ENCODE measurements at regions not wholly inside any gene's neighbourhood (a gene's known extent, or its start where the extent isn't known, plus 50 kb on each side); places are given as distances from the start of the nearest gene placed in this dataset.
A peak's percentile ranks its signal among the peaks of the same experiment; 100 is the strongest.

DNA sequence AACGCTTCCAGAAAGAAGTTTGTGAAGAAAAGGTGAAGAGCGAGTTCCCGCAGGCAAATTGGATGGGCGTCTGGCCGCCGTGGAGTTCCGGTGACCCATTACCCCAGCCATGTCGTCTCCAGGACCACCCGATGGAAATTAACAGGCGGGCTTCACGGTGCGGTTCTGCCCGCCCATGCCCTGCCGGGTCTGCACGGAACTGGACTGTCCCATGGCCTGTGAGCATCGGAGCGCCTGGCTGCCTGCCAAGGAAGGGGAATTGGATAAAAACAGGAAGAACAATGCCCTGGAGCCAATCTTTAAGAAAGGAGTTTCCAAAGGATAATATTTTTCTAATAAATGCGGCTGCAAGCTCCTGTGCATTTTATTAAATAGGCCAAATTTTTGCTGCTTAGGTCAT lies 319.8 kb upstream of the SLC7A11 start:
- no peak for DNase-seq (ENCODE audit: low spot score)

DNA sequence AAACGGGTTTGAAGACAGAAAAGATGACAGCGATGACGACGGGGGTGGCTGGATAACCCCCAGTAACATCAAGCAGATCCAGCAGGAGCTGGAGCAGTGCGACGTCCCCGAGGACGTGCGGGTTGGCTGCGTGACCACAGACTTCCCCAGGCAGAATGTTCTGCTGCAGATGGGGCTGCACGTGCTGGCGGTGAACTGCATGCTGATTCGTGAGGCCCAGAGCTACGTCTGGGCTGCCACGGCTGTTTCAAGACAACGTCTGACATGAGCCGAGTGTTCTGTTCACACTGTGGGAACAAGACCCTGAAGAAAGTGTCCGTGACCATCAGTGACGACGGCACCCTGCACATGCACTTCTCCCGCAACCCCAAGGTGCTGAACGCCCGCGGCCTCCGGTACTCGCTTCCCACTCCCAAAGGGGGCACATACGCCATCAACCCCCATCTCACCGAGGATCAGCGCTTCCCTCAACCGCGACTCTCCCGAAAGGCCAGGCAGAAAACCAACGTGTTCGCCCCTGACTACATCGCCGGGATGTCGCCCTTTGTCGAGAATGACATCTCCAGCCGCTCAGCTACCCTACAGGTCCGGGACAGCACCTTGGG lies 319.2 kb upstream of the SLC7A11 start:
- DNase-seq (ENCODE audit: low spot score) = no peak

DNA sequence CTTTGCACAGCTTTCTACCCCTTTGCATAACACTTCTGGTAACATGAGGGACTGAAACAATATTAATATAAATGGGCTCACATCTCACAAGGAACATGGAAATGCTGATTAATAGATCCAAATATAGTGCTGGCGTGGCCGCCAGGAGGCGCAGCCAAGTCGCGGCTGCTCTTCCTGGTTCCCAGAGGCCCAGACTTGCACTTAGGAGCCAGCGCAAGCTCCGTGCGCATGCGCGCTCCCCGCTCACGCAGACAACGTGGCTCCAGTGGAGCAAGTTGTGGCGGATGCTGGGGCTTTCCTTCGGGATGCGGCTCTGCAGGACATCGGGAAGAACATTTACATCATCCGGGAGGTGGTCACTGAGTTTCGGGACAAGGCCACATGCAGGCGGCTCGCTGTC lies 318.3 kb upstream of the SLC7A11 start:
- DNase-seq (ENCODE audit: low spot score) = no peak

DNA sequence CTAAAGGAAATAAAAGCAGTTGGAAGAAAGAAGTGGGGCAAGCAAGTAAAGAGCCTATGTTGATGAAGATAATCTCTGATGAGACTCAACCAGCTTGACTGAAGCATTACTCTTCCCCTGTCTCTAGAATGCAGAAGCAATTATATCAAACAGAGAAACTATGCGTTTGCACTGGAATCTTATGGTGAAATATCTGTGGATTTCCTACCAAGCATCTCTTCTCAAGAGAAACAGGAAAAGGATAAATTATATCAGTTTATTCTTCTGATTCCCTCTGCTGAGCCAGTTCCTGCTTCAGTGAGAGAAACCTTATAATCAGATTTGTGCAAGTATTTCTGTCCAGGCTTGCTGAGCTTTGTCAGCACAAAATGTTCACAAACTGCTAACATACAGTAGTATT lies 316.7 kb upstream of the SLC7A11 start:
- no peak for DNase-seq (ENCODE audit: low spot score)

DNA sequence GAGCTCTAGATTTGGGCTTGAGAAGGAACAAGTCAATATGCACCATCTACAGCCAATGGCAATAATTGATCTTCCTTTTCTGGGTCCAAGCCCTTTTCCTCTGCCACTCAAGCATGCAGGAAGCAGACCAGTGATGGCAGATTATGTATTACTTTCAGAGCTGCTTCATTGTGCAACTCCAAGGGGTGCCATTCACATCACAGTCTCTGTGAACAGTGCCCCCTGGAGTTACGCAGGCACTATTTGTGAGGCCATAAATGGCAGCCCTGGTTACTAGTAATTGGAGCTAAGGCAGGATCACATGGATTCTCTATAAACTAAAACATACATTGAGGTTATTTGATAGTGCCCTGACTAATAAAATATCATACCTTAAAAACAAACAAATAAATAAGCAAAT lies 313.4 kb upstream of the SLC7A11 start:
- no peak for DNase-seq (ENCODE audit: low spot score)

DNA sequence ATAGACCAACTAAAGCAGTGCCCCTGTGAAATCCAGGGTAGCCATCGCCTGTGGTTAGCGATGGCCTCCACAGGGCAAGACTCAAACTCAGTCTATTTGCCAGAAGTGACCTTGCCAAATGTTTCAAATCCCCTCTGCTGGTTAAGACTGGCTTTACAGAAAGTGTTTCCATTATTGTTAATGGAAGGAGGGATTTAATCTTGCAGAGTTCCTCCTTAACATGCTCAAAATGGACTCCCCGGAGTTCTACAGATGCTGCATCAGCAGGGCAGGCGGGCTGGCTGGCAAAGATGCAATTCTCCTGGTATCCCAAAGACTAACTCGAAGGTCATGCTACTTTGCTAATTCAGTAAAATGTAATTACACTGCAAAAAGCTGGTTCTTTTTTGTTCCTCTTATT lies 313.0 kb upstream of the SLC7A11 start:
- no peak for DNase-seq (ENCODE audit: low spot score)

DNA sequence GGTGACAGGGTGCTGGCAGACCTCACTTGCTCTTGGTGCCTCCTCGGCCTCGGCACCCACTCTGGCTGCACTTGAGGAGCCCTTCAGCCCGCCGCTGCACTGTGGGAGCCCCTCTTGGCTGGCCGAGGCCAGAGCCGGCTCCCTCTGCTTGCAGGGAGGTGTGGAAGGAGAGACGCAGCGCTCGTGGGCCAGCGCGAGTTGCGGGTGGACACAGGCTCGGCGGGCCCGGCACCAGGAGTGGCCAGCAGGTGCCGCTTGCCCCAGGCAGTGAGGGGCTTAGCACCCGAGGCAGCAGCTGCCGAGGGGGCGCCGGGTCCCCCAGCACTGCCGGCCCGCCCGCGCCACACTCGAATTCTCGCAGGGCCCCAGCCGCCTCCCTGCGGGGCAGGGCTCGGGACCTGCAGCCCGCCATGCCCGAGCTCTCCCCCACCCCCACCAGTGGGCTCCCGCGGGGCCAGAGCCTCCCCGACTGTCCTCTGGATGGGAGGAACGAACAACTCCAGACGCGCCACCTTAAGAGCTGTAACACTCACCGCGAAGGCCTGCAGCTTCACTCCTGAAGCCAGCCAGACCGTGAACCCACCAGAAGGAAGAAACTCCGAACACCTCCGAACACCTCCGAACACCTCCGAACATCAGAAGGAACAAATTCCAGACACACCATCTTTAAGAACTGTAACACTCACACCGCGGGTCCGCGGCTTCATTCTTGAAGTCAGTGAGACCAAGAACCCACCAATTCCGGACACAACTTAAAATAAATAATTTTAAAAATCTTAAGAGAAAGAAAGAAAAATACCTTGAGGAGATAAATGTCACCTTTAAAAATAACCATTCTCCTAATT lies 311.1 kb upstream of the SLC7A11 start:
- no peak for DNase-seq (ENCODE audit: low spot score)

DNA sequence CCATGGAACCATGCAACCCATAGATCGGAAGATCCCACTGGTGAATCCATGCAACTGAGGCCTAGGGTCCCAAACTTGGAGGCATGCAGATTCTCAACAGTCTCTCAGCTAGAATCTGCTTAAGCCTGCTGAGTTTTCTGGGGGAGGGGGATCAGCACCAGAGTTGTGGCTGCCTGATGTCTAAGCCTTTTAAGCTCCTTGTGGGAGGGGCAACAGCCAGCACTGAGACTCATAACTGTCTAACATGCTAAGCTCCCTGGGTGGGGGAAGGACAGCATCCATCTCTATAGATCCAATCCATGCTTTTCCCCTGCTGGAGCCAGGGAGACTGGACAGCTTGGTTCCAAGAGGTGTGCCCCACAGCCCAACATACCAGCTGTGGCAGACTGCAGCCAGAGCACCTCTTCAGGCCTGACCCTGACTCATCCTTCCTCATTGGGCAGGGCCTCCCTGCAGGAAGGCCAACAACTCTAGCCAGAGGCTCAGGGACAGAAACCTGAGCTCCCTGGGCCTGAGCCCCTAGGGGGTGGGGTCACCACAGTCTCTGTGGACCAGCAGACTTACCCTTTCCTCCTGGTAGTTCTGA lies 300.1 kb upstream of the SLC7A11 start:
- DNase-seq (ENCODE audit: low spot score) = no peak

DNA sequence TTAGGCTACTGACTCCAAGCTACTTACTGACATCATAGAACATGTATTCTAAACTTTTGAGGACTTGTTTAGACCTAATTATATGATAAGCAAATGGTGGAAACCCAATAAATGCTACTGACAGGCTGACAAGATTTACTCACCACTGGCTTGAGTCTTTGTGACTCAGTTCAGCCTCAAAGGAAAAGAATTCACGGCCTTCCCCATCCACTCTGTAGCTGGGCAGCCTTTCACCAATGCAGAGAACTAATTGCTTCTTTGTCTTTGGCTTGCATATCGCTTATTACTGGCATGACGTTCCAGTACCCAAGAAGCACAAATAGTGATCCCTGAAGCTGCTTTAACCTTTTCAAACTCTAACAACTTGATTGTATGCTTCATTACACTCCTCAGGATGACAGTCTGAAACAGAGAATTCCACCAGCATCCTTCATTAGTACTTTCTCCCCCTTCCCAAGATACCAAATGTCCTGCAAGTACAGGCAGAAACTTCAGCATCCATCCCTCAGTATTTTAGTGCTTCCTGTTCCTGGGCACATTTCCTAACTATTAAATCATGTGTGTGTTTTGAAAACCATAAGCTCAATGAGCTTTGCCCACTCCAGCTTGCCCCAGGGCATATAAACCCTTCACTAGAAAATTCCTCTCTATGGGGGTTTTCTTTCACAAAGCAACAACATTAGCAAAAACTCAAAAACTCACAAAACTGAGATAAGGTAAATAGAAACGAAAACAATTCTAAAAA lies 298.1 kb upstream of the SLC7A11 start:
- no peak for DNase-seq (ENCODE audit: low spot score)

DNA sequence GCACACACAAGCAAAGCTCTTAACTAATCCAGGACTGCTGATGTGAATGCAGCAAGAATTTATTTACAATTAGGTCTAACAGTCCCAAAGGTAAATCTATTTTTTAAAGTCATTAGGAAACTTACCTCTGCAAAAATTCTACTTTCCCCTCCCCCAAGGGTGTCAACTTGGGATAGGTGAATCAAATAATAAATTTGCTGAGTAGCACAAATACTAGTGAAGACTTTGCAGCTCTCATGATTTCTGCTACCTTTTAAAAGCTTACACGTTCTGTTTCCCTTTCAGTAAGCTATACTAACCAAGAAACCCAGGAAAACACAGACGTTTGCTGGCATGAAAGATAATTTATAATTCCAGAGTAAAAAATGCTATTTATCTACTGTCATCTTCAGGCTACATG lies 296.6 kb upstream of the SLC7A11 start:
- DNase-seq (ENCODE audit: low spot score) = no peak

DNA sequence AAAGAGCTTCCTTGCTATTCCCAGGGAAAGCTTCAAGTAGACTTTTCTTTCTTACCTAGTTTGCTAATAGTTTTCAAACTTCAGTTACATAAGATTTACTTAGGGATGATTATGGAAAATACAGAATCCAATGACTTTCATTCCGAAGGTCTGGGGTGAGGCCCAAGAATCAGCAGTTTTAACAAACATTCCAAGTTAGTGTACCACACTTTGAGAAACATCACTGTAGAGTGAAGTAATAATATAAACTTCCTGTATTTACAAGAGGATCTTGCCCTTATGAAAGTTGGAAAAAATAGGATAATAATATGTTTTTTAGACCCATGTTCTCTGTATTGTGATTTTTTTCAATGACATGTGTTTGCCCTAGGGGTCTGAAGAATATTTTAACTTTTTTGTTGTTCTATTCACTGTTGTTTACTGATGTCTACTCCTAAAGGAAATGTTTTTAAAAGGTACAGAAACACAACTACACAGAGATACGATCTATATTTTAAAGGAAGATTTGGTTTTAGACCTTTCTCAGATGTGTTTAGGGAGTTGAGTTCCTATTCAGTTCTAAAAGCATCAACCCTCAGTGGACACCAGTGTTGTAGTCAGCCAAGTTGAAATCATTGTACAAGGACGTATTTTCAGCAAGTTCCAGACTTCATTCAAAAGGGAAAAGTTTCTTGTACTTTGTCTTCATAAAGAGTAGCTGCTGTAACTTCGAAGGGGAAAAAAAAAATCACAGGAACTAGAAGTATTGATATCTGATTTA lies 295.8 kb upstream of the SLC7A11 start:
- no peak for DNase-seq (ENCODE audit: low spot score)

DNA sequence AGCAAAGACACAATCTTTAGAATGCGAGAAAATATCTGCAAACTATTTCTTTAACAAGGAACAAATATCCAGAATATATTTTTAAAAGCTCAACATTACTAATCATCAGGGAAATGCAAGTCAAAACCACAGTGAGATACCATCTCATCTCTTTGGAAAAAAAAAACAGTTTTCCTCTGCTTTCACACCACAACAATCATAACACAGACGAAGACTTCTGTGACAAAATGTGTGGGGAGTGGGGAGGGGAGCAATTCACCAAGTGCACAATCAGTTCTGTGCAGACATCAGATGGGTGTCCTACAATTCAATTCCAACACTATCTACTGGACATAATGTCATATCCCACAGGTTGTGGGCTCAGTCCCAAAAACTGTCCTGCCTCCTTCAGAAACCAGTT lies 293.2 kb upstream of the SLC7A11 start:
- DNase-seq (ENCODE audit: low spot score) = no peak

DNA sequence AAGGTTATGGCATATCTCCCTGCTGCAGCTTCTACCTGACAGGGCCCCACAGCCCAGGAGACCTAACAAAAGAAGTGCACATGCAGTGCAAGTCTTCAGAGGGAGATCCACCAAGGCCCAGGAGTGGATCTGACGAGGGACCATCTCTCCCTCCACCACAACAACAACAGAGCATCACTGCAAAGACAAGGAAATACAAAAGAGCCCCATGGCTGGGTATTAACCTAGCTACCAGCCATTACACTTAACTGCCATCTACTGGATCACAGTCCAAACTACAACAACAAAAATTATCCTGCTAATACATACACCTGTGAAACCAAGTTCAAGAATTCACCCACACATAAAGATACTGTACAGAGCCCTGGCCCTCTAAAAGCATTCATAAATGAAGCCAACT lies 280.2 kb upstream of the SLC7A11 start:
- peak; percentile 22 for DNase-seq (ENCODE audit: low spot score)

DNA sequence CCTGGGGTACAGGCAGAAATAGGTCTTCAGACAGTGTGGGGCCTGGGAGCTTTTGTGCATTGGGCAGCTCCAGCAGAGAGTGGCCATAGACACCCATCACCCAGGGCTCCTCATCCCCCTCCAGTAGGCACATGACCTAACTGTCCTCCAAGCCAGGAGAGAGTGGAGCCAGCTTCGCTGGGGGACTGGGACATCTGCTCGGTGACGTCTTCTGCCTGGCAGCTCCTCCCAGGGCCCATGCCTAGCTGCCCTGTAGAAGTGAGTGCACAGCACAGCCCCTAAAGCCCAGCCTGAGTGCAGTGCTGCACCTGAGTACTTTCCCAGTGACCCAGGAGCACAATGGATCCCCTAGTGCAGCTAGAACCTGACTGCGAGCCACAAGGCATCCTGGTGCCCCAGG lies 279.7 kb upstream of the SLC7A11 start:
- DNase-seq (ENCODE audit: low spot score) = no peak

DNA sequence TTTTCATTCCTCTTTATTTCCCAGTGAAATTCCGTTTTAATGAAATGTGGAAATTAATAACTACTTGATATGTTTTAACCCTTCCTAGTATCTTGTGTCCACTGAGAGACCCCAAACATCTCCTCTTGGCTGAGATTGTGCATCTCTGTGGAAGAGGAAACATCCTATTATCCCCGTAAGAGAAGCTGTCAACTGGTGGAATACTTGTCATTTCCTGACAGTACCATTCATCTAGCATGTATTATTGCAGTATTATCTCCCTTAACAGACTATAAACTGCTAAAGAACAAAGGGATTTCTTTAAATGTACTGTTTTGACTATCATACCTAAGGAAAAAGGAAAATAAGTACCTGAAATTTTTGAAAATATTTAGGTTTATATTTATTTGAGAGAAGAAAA lies 277.3 kb upstream of the SLC7A11 start:
- no peak for DNase-seq (ENCODE audit: low spot score)

DNA sequence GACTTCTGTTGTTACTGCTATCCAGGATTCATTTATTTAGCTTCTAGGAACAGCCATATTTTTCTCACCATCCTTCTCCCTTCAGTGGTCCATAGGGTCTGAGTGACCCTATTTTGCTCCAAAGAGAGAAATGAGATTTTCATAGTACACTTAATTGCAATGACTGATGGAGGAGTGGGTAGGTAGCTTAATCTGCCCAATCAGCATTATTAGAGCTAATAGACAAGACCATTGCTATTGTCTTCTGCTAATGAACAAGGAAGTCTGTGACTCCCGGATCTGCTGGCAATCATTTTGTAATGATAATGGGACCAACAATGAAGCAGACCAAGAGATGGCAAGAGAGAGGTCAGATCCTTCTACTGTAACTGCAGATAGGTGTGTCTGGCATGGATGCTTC lies 271.4 kb upstream of the SLC7A11 start:
- no peak for DNase-seq (ENCODE audit: low spot score)

DNA sequence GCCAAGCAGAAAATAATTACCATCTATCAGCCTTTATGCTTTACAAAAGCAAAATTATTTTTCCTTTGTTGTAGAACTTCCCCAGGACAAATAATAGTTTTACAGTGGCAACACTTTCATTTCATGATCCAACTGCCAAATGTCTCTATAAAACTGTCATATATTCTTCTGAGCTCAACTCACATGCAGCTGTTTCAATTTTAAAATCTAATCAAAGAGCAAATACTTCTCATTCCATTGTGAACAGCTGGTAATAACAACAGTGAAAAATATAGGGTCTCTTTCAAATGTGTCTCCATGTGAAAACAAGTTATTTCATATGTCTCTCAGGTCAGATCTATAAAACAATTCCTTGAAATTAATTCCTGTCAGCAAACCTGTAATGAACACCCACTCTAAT lies 270.6 kb upstream of the SLC7A11 start:
- no peak for DNase-seq (ENCODE audit: low spot score)

DNA sequence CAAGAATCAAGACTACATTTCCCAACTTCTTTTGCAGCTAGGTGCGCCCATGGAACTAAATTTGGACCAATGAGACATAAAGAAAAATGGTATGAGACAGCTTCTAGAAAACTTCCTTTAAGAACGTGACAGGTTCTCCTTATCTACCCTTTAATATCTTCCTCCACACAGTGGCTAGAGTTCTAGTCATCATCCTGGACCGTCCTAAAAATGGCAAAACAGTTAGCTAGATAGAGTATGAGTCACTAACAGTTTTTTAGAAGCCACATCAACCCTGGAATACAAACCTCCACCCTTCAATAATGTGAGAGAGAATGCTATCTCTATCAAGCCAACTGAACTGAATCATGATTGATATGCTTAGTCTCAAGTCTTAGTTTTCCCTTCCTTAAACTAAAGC lies 267.9 kb upstream of the SLC7A11 start:
- DNase-seq (ENCODE audit: low spot score) = no peak

DNA sequence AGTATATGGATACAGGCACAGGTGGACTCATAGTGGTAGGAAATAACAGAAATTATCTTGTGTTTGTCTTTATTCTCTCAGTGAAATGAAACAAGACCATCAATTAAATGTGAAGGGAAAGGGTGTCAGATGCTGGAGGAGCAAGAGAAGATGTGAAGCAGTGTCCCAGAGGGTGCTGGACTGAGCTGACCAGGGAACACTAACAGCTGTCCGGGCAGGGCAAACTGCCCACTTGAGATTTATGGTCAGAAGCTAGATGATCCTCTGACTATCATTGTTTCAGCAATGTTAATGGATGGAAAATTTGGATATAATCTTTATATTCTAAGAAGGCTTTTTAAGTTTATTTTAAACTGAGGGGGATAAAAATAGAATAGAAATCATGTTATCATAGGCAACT lies 267.2 kb upstream of the SLC7A11 start:
- no peak for DNase-seq (ENCODE audit: low spot score)

DNA sequence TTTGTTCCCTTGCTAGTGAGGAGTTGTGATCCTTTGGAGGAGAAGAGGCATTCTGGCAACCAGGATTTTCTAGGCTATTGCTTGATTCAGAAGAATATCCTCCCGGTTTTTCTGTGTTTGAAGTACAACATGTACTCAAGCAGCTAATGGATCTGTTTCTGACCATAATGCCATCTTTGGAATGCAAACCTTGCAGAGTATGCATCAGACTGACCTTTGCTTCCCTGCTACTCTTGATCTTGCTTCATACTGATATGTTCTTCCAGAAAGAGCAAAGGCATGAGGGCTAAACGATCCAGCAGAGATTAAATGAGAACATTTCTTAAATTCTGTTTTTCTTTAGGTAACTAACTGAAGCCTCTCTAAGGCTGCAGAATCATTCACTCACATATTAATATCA lies 265.4 kb upstream of the SLC7A11 start:
- DNase-seq (ENCODE audit: low spot score) = no peak

DNA sequence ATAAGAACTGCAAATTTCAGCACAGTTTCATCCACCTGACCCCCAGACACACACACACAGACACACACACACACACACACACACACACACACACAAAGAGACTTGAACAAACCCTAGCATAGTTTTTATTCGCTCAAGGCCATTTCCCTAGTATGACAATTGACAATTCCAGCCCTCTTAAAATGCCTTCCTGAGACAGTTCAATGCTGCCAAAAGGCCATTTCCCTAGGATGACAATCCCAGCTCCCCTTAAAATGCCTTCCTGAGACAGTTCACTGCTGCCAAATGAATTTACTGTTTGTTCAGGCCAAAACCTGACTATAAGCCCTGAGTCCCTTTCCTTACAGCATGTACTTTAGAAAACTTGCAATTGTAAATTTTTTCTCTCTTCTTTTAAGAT lies 259.5 kb upstream of the SLC7A11 start:
- no peak for DNase-seq (ENCODE audit: low spot score)

DNA sequence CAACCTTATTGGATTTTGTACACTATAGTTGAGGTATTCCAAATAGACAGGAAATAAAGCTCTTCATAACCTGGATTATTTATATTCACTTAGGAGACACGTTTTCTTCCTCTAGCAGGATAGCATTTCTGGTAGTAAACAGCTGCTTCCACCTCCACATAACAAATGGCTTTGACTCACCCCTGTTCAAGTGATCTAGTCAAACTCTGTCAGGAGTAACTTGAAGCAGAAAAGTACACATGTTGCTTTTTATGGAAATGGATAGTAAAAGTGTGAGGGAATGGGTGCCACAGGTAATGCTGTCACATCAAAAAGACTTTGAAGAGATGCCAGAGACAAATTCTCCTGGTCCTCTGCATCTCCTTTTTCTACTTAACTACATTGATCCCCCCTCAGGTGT lies 258.7 kb upstream of the SLC7A11 start:
- no peak for DNase-seq (ENCODE audit: low spot score)
